ENCODE measurements at regions not wholly inside any gene's neighbourhood (a gene's known extent, or its start where the extent isn't known, plus 50 kb on each side); places are given as distances from the start of the nearest gene placed in this dataset.

GRCh38 chr3:72144773-72145505 is 360.0 kb upstream of the PROK2 start:
- Histone ChIP-seq H3K9me3 (no peaks in the 10 kb centered on the region), H3K4me1 (peaks cover 0 to 15% of the 10 kb centered on the region in 2 donors), H3K27me3 (no peaks in the 10 kb centered on the region), H3K27ac (peak overlapping the region; percentile 30 to 42), H3K4me3 (no peak overlapping the region), H3K36me3 (no peaks in the 10 kb centered on the region)
- no peak for DNase-seq (ENCODE audit: low spot score)
- TF ChIP-seq CTCF (IDR thresholded peaks at IDR 0.05), result no peak

GRCh38 chr3:72143966-72144717 is 359.2 kb upstream of the PROK2 start:
- Histone ChIP-seq H3K4me3 (no peak overlapping the region), H3K27me3 (no peaks in the 10 kb centered on the region), H3K9me3 (no peaks in the 10 kb centered on the region), H3K27ac (peak overlapping the region in 1 of 2 donors; percentile 42), H3K4me1 (peaks cover 0 to 15% of the 10 kb centered on the region in 2 donors), H3K36me3 (no peaks in the 10 kb centered on the region)
- no peak for TF ChIP-seq CTCF (IDR thresholded peaks at IDR 0.05)
- DNase-seq (ENCODE audit: low spot score), result no peak

- no peaks in the 10 kb centered on the region for H3K9me3 ChIP-seq
Measured at GRCh38 chr3:72143322-72143721, 358.4 kb upstream of the PROK2 start.

GRCh38 chr3:72142028-72142427 is 357.1 kb upstream of the PROK2 start:
- Histone ChIP-seq H3K4me1 (peaks cover 0 to 21% of the 10 kb centered on the region in 2 donors), H3K36me3 (no peaks in the 10 kb centered on the region), H3K4me3 (no peak overlapping the region), H3K27me3 (no peaks in the 10 kb centered on the region), H3K9me3 (no peaks in the 10 kb centered on the region), H3K27ac (no peak overlapping the region)
- no peak for DNase-seq (ENCODE audit: low spot score)
- no peak for TF ChIP-seq CTCF (IDR thresholded peaks at IDR 0.05)

More at GRCh38 chr3:72143322-72143721, 358.4 kb upstream of the PROK2 start:
- no peak overlapping the region for H3K4me3 ChIP-seq
- no peak for DNase-seq (ENCODE audit: low spot score)
- no peaks in the 10 kb centered on the region for H3K36me3 ChIP-seq
- TF ChIP-seq CTCF (IDR thresholded peaks at IDR 0.05), result no peak
- no peaks in the 10 kb centered on the region for H3K27me3 ChIP-seq
- H3K27ac ChIP-seq, result no peak overlapping the region
- H3K4me1 ChIP-seq, result peaks cover 0 to 16% of the 10 kb centered on the region in 2 donors

GRCh38 chr3:72141264-72141663 is 356.3 kb upstream of the PROK2 start:
- H3K4me3 ChIP-seq, result no peak overlapping the region
- peaks cover 0 to 21% of the 10 kb centered on the region in 2 donors for H3K4me1 ChIP-seq
- no peak for TF ChIP-seq CTCF (IDR thresholded peaks at IDR 0.05)
- no peaks in the 10 kb centered on the region for H3K36me3 ChIP-seq
- H3K27me3 ChIP-seq, result no peaks in the 10 kb centered on the region
- DNase-seq (ENCODE audit: low spot score), result no peak
- H3K9me3 ChIP-seq, result no peaks in the 10 kb centered on the region
- no peak overlapping the region for H3K27ac ChIP-seq

All from right atrium auricular region (tissue), 2 donors.